GM18517 (cell line): ENCODE measurements at regions not wholly inside any gene's neighbourhood (a gene's known extent, or its start where the extent isn't known, plus 50 kb on each side); places are given as distances from the start of the nearest gene placed in this dataset.

ENCODE experiments used
- ATAC-seq: cut with Tn5 transposase; IDR thresholded peaks from one replicate; pipeline ENCODE4 v1.9.1; 2021; ENCODE audit warnings: mild to moderate bottlenecking, moderate library complexity; ENCODE audit not compliant: unreplicated experiment

- no peak for ATAC-seq
Measured at GRCh38 chr2:139196754-139197153, 416.6 kb upstream of the NXPH2 start.

GRCh38 chr2:139194546-139194945, 414.4 kb upstream of the NXPH2 start:
- no peak for ATAC-seq

DNA sequence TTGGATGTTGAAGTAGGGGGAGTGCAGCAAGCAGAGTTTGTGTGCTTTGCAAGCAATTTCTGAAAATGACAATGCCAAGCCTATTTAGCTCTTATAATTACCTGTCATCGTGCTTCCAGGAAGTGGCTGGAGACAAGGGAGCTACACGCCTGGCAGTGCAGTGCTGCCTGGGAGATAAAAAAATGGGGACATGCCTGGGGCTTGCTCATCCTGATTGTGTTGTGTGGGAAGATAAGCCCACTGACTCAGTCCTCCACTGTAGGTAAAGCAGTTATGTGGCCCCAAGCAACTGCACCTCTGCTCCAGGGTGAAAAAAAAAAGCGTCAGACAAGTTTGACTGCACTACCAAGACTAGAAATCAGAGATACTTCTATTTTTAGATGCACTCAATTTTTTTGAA, 396.9 kb upstream of the NXPH2 start:
- ATAC-seq, result no peak

DNA sequence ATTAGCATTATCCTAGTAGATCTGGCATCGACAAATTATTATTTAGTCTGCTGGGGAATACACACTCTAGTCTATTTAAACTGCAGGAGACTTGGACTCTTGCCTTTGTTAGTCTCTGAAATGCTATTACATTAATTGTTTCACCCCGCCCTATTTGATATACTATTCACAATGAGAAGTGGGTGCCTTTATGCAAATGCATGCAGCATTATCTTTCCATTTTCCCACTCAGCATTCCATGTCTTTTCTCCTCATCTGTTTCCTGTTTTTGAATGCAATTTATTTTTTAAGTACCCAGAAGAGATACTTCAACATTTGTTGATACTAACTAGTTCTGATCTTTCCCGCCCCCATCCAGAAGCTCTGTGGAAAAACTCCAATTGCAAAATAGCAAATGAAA, 395.3 kb upstream of the NXPH2 start:
- ATAC-seq, result no peak

- ATAC-seq, result no peak
Measured at GRCh38 chr2:139170406-139170805, 390.2 kb upstream of the NXPH2 start.

DNA sequence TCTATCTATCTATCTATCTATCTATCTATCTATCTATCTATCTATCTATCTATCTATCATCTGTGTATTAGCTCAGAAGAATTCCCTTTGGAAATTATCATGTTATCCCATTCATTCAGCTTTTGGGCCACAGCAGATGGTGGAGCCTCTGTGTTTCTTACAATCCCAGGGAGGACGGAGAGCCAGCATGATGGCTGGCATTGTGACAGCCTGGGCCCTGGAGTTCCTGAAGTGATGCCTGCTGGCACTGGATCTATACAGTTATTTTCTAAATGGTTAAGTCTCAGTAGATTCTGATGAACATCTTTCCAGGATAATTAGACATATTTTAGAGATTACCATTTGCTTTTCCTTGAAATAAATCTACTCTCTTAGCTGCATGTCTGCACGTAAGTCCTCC, 385.4 kb upstream of the NXPH2 start:
- ATAC-seq, result no peak

DNA sequence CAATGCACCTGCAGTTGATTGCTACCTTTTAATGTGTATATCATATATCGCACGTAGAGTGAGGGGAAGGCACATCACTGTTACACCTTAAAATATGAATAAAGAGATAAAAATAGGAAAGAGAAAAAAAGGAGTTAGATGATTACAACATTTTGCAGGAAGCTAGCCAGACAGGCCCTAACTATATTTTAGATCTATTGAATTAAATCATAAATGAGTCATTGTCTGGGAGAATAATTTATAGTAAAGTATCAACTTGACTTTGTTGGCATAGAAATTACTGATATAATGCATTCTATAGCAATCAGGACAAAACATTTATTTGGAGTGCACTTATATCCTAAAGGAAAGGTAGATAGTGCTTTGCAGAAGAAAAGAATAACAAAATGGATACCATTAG, 384.9 kb upstream of the NXPH2 start:
- ATAC-seq, result no peak

DNA sequence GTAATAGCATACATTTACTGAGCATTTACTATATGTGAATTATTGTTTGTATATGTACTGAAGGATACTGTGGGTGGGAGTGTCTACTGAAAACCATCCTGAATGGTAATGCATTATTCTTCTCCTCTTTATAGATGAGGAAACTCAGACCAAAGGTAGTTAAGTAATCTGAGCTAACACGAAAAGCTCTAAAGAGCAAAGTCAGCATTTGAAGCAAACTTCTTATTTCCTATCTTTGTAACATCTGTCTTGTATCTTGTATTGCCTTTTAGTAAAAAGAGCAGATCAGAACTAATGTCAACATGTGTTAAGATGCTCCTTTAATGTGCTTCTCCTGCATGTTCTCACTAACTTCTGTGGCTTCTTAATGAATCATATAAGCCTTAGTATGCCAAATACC, 382.8 kb upstream of the NXPH2 start:
- no peak for ATAC-seq

DNA sequence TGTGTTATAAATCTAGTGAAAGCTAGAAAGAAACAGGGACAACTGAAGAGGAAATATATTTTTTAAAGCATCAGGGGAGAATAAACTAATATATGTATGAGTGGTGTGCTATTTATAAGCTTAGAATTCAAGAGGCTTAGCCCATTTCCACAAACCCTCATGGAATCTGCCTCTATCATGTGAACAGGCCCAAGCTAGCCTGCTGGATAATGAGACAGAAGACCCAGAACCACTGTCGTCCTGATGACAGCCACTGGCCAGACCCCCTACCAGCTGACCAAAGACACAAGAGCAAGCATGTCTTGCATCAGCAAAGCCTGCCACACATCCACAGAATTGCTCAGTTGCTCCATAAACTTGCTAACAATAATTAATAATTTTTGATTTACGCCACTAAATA, 382.3 kb upstream of the NXPH2 start:
- ATAC-seq, result no peak

DNA sequence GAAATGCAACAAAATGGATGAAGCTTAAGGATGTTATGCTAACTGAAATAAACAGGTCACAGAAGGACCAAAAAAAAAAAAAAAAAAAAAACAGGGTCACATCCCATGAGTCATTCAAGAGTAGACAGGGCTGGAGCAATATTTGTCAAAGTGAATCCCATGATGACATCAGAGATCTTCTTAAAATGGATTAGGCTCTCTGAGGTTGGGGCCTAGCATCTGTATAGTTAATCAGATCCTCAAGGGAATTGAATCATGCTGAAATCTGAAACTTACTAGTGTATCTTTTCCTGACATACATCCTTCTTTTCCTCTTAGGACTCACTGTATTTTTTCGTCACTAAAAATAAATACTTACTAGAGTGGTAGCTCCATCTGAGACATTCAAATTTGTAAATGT, 380.6 kb upstream of the NXPH2 start:
- no peak for ATAC-seq

DNA sequence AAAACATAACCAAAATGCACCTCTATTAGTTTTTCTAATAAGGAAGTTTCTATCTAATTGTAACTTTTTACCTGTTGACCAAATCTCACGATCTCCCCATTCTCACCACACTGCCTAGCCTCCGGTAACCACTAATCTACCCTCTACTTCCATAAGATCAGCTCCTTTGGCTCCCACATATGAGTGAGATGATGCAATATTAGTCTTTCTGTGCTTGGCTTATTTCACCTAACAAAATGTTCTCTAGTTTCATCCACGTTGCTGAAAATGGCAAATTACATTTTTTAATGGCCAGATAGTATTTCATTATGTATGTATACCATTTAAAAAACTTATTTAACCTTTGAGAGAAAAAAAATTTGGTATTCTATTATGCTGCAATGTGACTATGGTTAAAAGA, 379.0 kb upstream of the NXPH2 start:
- no peak for ATAC-seq

DNA sequence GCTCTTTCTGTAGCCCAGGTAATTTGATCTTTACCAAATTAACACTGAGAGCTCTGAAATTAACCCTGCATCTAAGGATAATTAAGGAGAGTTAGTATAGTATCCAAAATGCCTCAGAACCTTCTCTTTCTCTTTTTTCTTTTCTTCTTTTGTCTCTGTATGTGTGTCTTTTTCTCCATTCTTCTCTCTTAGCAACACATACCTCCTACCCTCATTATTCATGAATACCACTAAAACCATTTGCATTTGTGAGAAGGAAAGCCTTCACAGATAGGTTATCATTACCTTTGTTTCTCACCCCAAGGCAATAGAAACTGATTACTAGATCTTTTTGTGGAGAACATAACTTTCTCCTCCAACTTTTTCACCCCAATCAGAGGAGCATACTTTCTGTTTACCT, 376.5 kb upstream of the NXPH2 start:
- ATAC-seq, result no peak

- no peak for ATAC-seq
Measured at GRCh38 chr2:139155991-139156390, 375.8 kb upstream of the NXPH2 start.

DNA sequence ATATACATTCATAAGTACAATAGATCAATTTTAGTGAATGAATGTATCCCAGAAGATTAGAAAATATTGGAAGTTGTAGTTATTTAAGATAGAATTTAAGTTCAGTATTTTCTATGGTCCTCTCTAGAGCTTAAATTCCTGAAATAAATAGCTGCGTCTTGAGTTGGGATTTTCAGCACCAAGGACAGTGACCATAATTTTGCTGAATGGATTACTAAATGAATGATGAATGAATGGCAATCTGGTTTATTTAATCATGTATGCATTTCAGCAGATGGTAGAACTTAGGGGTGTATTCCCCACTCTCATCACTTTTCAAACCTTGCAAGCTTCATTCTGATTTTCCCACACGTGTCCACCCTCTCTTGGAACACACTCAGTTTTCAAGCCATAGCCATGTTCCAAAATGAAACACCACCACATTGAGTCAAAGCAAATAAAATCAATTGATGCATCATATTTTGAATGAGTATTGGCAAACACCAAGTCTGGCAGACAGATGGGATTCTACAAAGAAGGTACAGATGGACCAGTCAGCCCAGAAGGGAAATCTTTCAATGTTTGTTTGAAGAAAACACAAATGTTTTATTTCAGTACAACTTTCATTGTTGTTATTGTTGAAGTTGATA, 362.2 kb upstream of the NXPH2 start:
- ATAC-seq, result no peak

DNA sequence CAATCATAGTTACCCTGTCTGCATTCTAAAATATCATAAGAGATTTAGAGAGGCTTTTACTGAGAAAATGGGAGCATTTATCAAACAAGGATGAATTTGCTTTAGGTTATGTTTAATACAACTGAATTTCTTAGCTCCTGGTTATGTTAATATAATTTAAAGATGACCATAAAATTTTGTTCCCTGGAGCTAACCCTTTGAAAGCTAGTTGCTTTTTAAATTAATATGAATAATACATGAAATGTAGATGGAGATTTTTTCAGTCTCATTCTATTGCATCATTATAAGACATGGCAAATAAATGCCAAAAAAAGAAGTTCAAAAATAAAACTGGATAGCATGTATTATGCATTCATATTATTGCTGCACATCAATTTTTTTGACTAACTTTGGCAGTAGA, 344.1 kb upstream of the NXPH2 start:
- ATAC-seq, result no peak

DNA sequence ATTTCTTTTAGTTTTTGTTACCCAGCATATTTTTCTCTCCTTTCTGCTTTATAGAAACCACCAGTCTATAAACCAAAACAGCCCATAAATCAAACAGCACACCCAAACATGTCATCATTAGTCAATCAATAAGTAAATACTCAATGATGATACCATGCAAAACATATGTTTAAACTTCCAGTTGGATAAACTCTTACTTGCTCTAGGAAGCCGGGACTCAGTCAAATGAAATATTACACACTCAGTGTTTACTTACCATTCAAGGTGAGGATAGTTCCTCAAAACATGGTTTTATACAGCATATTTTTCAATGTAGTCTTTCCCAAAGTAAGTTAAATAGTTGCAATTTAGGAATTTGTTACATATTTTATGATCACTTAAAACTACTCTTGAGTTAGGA, 343.6 kb upstream of the NXPH2 start:
- ATAC-seq, result no peak

GRCh38 chr2:139122711-139123158, 342.5 kb upstream of the NXPH2 start:
- no peak for ATAC-seq

- no peak for ATAC-seq
Measured at GRCh38 chr2:139099721-139100120, 319.5 kb upstream of the NXPH2 start.

- ATAC-seq, result no peak
Measured at GRCh38 chr2:139098961-139099360, 318.8 kb upstream of the NXPH2 start.

GRCh38 chr2:139083121-139083520, 302.9 kb upstream of the NXPH2 start:
- ATAC-seq, result no peak

DNA sequence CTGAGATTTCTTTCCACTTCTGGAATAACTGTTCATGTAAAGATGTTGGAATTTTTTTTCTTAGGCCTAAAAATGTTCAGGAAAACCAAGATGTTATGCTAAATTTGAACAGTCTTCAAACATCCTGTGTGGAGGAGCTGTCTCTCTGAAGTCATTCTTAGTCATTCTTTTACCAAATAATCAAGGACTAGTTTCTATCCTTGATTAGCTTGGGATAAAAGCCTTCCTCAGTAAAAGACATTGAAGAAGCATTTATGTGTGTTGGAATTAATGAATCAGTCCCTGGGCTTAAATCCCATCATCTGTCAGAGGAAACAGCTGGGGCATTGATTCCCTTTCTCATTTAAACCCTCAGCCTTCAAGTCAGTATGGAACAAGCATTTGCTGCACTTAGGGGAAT, 300.1 kb upstream of the NXPH2 start:
- no peak for ATAC-seq

- no peak for ATAC-seq
Measured at GRCh38 chr2:139079311-139079710, 299.1 kb upstream of the NXPH2 start.

DNA sequence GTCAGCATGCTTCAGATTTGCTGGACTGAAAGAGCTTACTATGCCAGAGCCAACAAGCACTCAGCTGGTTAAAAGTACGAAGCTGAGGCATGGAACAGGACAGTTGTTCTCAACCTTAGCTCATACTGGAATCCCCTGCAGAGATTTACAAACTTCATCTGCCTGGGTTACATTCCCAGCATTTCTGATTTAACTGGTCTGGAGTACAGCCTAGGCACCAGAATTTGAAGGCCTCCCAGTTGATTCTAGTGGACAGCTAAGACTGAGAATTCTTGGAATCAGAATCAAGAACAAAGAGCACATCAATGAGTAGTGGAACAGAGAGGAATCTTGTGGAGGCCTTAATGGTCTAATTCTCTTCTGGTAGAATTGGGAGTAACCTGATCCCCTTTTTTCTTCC, 298.2 kb upstream of the NXPH2 start:
- ATAC-seq, result no peak
